Small intestine (tissue), 7 donors: ENCODE measurements at regions not wholly inside any gene's neighbourhood (a gene's known extent, or its start where the extent isn't known, plus 50 kb on each side); places are given as distances from the start of the nearest gene placed in this dataset.
A peak's percentile ranks its signal among the peaks of the same experiment; 100 is the strongest.
"Not testable (repeated sequence)": the region's sequence is repeated elsewhere in the genome, so short reads cannot be mapped to it uniquely, and the experiment has no call there.

Experiments
- DNase-seq, 2 donors: peaks; one replicate each; pipeline versions ENCODE4 v3.0.0 to v3.0.0-alpha.2; 2013
- FAIRE-seq: peaks from 2 replicates; lab custom pipeline; 2012; peaks lifted over from hg19 to GRCh38; lab: Jason Lieb, UNC
- H3K27ac ChIP-seq, 3 donors: one replicate each; pipeline ENCODE4 v1.5.1; 2013; ENCODE audit warnings: low read length in 2 of 3, mild to moderate bottlenecking in 2 of 3, control low read depth in 1 of 3, inconsistent platforms in 1 of 3, low read depth in 1 of 3, moderate library complexity in 1 of 3
- H3K27me3 ChIP-seq, 3 donors: one replicate each; pipeline ENCODE4 v1.6.1; 2013; ENCODE audit warnings: low read length in 3 of 3, inconsistent platforms in 1 of 3; ENCODE audit not compliant: control insufficient read depth in 3 of 3, insufficient read depth in 3 of 3
- H3K36me3 ChIP-seq, 3 donors: one replicate each; pipeline ENCODE4 v1.6.1; 2013; ENCODE audit warnings: low read length in 3 of 3, inconsistent platforms in 1 of 3, low read depth in 1 of 3, mild to moderate bottlenecking in 1 of 3, moderate library complexity in 1 of 3; ENCODE audit not compliant: control insufficient read depth in 3 of 3, insufficient read depth in 2 of 3
- H3K4me1 ChIP-seq, 3 donors: one replicate each; pipeline ENCODE4 v1.6.1; 2013; ENCODE audit warnings: low read length in 2 of 3, inconsistent platforms in 1 of 3, low read depth in 1 of 3, mild to moderate bottlenecking in 1 of 3, moderate library complexity in 1 of 3; ENCODE audit not compliant: control insufficient read depth in 3 of 3, insufficient read depth in 2 of 3
- H3K4me3 ChIP-seq, 3 donors: one replicate each; pipeline ENCODE4 v1.5.1; 2013; ENCODE audit warnings: low read length in 3 of 3, control low read depth in 1 of 3, inconsistent platforms in 1 of 3, low read depth in 1 of 3, mild to moderate bottlenecking in 1 of 3, moderate library complexity in 1 of 3
- H3K9me3 ChIP-seq, 2 donors: one replicate each; pipeline ENCODE4 v1.6.1; 2013; ENCODE audit warnings: low read depth in 1 of 2, low read length in 1 of 2; ENCODE audit not compliant: control insufficient read depth in 2 of 2, insufficient read depth in 1 of 2
- WGBS, 3 donors: extraction: QIAGEN DNeasy Blood & Tissue Kit; methylation state at CpG; one replicate each; pipeline ENCODE4 v1.1.7; 2013; 5-methylcytosine and 5-hydroxymethylcytosine counted together
- donor health status: healthy with polysubstance abuse.
- donor health status: control.
- donor health status: control.
- donor health status: Bipolar disorder and iron deficiency.
- donor health status: healthy.

DNA sequence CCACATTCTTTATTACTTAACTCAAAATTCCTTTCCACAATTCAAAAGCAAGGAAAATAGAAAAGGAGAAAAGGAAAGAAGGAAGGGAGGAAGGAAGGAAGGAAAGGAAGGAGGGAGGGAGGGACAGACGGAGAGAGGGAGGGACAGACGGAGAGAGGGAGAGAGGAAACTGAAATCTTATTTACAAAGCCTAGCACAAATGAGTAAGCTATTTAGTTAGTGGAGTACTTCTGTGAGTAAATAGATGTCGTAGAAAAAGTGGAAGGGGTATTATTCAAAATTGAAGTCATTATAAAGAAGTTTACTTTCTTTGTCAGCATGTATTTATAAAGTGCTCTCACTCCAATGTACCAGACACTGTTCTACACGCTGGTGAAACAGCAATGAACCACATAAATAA, 177.9 kb downstream of the CETN3 start:
- Histone ChIP-seq H3K27me3 (no peaks in the 10 kb centered on the region), H3K36me3 (no peaks in the 10 kb centered on the region), H3K27ac (no peak overlapping the region), H3K9me3 (no peaks in the 10 kb centered on the region), H3K4me3 (no peak overlapping the region), H3K4me1 (no peaks in the 10 kb centered on the region)
- 34 to 44% (median 43%) methylated on average over 4 of the region's 4 CpGs for WGBS, 3 donors
- FAIRE-seq (no peak), DNase-seq (no peak)

- H3K27me3 ChIP-seq = no peaks in the 10 kb centered on the region
- DNase-seq = peak in 1 of 2 donors; percentile 45
- H3K27ac ChIP-seq = no peak overlapping the region
- 17 to 46% (median 28%) methylated on average over 3 of the region's 3 CpGs for WGBS, 3 donors
- H3K9me3 ChIP-seq = no peaks in the 10 kb centered on the region
- FAIRE-seq = no peak
- H3K4me1 ChIP-seq = no peaks in the 10 kb centered on the region
- H3K36me3 ChIP-seq = no peaks in the 10 kb centered on the region
- no peak overlapping the region for H3K4me3 ChIP-seq
Observed at GRCh38 chr5:90227683-90228082, 181.9 kb downstream of the CETN3 start.

GRCh38 chr5:90226433-90227099, 183.0 kb downstream of the CETN3 start:
- FAIRE-seq (no peak), DNase-seq (peak in 1 of 2 donors; percentile 7)
- Histone ChIP-seq H3K36me3 (no peaks in the 10 kb centered on the region), H3K27ac (no peak overlapping the region), H3K27me3 (no peaks in the 10 kb centered on the region), H3K4me3 (no peak overlapping the region), H3K9me3 (no peaks in the 10 kb centered on the region), H3K4me1 (no peaks in the 10 kb centered on the region)
- WGBS, 3 donors = 13 to 51% (median 35%) methylated on average over 2 of the region's 2 CpGs

DNA sequence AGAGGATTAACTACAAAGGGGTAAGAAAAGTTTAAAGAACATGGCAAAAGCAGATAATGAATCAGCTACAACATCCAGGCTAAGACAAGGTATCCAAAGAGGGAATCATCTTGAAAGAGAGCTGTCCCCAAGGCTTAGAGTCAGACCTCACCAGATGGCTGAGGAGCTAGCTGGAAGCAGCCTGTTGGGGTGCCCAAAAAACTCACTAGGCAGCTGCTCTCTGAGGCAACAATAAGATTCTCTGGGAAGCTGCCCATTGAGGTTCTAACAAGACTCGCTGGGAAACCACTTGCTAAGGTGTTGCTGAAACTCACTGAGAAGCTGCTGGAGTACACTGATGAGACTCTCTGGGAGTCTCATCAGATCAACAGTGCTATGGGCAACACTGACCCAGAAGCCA, 185.2 kb downstream of the CETN3 start:
- 74 to 94% (median 91%) methylated on average over 1 of the region's 1 CpG for WGBS, 3 donors
- no peaks in the 10 kb centered on the region for H3K4me1 ChIP-seq
- FAIRE-seq (no peak), DNase-seq (no peak)
- H3K4me3 ChIP-seq = no peak overlapping the region
- no peak overlapping the region for H3K27ac ChIP-seq
- H3K36me3 ChIP-seq = no peaks in the 10 kb centered on the region
- H3K9me3 ChIP-seq = no peaks in the 10 kb centered on the region
- no peaks in the 10 kb centered on the region for H3K27me3 ChIP-seq

DNA sequence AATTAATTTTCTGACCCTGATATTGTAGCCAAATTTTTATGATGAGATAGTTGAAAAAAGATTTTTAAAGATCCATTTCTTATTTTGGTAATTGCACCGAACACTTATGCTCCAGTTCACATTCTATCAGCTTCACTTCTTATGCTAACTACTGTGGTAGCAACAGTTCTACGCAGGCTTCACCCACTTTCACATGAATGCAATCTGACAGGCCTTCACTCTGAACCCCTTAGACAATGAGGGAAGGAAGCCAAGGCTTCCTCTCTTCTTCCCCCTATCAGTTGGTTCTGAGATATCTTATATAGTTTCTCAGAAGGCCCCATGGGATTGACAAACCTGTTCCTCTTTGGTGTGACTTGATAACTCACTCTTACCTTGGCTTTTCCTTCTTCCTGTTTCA, 185.8 kb downstream of the CETN3 start:
- H3K27ac ChIP-seq = no peak overlapping the region
- H3K9me3 ChIP-seq = no peaks in the 10 kb centered on the region
- no peak overlapping the region for H3K4me3 ChIP-seq
- FAIRE-seq (no peak), DNase-seq (no peak)
- WGBS, 3 donors = 86 to 94% (median 94%) methylated on average over 2 of the region's 2 CpGs
- H3K4me1 ChIP-seq = no peaks in the 10 kb centered on the region
- no peaks in the 10 kb centered on the region for H3K27me3 ChIP-seq
- H3K36me3 ChIP-seq = no peaks in the 10 kb centered on the region

GRCh38 chr5:90221951-90222350, 187.6 kb downstream of the CETN3 start:
- no peak overlapping the region for H3K4me3 ChIP-seq
- no peaks in the 10 kb centered on the region for H3K4me1 ChIP-seq
- FAIRE-seq (no peak), DNase-seq (no peak)
- H3K9me3 ChIP-seq = no peaks in the 10 kb centered on the region
- H3K27ac ChIP-seq = no peak overlapping the region
- H3K27me3 ChIP-seq = no peaks in the 10 kb centered on the region
- H3K36me3 ChIP-seq = no peaks in the 10 kb centered on the region
- 41 to 60% (median 46%) methylated on average over 2 of the region's 2 CpGs for WGBS, 3 donors

DNA sequence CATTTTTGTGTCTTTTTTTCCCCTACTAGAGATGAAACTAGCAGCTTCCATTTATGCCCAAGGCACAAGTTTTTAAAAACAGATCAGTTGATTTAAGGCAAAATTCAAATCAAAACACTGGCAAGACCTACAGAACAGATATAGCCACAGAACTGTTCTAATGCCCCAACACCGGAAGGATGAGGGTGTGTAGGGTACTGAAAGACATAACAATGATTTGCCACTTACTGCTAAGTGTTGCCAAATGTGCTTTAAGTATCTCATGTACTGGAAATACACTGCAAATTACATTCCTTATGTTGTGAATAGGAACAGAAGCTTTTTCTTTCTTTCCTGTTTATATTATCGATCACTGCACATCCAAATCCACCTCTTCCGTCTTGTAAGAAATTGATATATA, 189.0 kb downstream of the CETN3 start:
- WGBS, 3 donors = 77 to 92% (median 82%) methylated on average over 3 of the region's 3 CpGs
- no peak overlapping the region for H3K4me3 ChIP-seq
- FAIRE-seq = no peak

GRCh38 chr5:90214991-90215390, 194.6 kb downstream of the CETN3 start:
- no peak overlapping the region for H3K4me3 ChIP-seq
- FAIRE-seq = no peak
- H3K36me3 ChIP-seq = no peaks in the 10 kb centered on the region
- DNase-seq = no peak
- H3K4me1 ChIP-seq = no peaks in the 10 kb centered on the region
- no peaks in the 10 kb centered on the region for H3K9me3 ChIP-seq
- no peak overlapping the region for H3K27ac ChIP-seq
- H3K27me3 ChIP-seq = no peaks in the 10 kb centered on the region

More for the DNA sequence above, 189.0 kb downstream of the CETN3 start:
- Histone ChIP-seq H3K9me3 (no peaks in the 10 kb centered on the region), H3K4me1 (no peaks in the 10 kb centered on the region), H3K36me3 (no peaks in the 10 kb centered on the region), H3K27ac (no peak overlapping the region), H3K27me3 (no peaks in the 10 kb centered on the region)
- DNase-seq = no peak

DNA sequence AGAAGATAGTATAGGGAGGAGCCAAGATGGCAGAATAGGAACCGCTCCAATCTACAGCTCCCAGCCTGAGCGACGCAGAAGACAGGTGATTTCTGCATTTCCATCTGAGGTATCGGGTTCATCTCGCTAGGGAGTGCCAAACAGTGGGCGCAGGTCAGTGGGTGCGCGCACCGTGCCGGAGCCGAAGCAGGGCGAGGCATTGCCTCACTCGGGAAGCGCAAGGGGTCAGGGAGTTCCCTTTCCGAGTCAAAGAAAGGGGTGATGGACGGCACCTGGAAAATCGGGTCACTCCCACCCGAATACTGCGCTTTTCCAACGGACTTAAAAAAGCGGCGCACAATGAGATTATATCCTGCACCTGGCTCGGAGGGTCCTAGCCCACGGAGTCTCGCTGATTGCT, 201.2 kb downstream of the CETN3 start:
- H3K27me3 ChIP-seq, DNase-seq, H3K9me3 ChIP-seq, H3K27ac ChIP-seq, H3K4me1 ChIP-seq, H3K4me3 ChIP-seq, H3K36me3 ChIP-seq, FAIRE-seq: not testable (repeated sequence)
- WGBS, 3 donors = 85 to 92% (median 90%) methylated on average over 18 to 25 of the region's 25 CpGs
